AML-193 (cell line): ENCODE measurements at regions not wholly inside any gene's neighbourhood (a gene's known extent, or its start where the extent isn't known, plus 50 kb on each side); places are given as distances from the start of the nearest gene placed in this dataset.

Experiments used
- DNase-seq, 2 experiments: peaks; one replicate each; lab custom pipeline; 2025; lab: John Stamatoyannopoulos, UW

DNA sequence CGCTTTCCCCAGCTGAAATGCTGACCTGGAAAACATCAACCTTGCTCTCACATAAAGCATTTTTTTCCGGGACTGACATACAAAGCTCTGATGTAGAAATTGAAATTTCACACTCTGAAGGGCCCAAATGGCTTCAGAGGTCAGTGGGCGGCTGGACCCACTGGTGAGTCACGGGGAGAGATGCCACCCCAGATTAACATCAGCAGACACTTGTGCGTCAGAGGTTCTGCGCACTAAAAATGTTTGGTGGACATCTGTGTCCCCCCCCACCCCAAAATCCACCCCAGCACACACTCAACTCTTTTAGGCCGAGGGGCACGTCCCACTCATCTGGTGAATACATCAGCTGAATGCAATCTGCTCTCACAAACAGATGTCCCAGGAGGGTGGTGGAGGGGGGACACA lies 208.9 kb downstream of the ASB1 start:
- no peak for DNase-seq

DNA sequence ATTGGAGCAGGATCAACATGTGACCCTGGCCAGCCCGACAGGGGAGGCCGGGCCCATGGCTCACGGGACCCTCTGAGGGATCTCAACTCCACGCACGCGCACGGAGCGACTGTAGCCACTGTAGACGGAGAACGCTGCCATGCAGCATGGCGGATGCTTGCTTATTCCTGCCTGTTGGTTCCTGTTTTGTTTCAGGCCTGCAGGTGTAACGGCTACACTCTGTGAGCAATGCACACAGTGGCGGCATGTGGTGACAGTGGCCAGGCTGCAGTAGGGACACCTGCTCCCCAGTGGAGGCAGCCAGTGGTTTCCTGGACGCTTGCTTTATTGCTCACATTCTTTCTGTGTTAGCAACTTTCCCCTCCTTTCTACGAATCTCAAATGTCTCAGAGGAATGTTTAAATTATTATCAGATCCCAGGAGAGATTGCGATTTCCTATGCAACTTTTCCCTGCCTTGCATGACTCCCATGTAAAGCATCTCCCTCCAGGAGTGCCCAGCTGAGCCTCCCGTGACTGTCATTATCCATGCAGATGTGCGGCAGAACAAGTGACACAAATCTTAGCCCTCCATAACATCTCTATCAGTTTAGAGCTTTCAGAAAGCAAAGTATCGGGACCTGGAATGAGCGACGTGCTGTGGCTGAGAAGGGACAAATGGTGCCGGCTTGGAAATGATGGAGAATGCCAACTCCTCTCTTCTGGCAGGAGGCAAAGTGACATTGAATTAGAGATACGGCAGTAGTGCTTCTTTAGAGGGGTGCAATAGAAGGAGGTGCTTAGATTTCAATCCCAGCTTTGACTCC lies 209.7 kb downstream of the ASB1 start:
- no peak for DNase-seq

DNA sequence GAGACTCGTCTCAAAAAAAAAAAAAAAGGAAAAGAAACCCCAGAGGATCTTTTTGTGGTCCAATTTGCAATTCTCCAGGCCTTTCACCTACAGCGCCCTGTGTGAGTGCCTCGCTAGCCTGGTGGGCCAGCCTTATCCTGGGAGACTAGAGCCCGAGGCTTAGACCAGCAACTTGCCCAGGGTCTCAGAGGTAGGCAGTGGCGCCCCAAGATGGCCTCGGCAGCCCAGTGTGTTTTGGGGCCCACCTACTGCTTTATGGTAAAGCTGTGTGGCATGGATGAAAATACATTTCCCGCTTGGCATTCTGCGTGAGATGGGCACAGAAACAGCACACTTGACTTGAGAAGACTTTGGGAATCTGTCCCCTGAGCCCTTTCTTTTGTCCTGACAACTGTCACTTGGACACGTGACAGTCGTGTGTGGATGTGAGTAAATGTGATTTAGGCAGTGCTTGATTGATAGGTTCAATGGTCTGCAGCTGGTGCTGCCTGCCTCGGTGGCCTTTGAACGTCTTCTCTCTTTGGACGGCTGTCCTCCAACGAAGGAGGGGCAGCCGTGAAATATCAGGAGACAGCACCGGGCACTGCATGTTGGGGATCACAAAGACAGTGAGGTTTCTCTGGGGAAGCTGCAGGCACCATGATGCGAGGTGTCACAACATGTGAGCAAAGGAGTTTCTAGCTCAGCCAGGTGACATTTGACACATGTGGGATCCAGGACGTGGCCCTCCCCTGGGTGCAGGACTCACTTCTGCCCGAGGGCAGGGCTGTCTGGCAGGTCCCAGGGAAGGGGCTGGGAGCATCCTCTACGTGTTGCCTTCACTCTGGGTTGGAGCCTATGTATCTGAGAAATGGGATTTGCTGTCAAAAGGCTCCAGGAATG lies 209.5 kb upstream of the TWIST2 start:
- no peak for DNase-seq

GRCh38 chr2:238638982-238639628 lies 208.8 kb upstream of the TWIST2 start:
- no peak for DNase-seq

- no peak for DNase-seq
Measured at GRCh38 chr2:238640486-238640885, 207.4 kb upstream of the TWIST2 start.

DNA sequence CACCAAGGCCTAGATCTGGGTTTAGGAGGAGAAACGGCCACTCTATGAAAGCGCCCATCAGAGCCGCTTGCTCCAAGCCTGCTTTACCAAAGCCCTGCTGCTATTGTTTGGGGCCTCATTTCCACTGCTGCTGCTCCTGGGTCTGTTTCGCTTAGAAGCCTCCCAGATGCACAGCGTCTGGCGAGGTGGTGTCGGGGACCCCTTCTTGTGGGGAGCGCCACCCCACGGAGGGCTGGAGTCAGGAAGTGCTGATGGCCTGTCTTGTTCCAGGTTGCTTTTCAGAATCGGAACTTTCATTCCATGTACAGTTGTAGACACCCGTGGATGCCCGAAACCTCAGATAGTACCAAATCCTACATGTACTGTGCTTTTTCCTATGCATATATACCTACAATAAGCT lies 204.9 kb upstream of the TWIST2 start:
- no peak for DNase-seq

GRCh38 chr2:238643400-238643907 lies 204.4 kb upstream of the TWIST2 start:
- DNase-seq = no peak

GRCh38 chr2:238644095-238645081 lies 203.5 kb upstream of the TWIST2 start:
- no peak for DNase-seq

DNA sequence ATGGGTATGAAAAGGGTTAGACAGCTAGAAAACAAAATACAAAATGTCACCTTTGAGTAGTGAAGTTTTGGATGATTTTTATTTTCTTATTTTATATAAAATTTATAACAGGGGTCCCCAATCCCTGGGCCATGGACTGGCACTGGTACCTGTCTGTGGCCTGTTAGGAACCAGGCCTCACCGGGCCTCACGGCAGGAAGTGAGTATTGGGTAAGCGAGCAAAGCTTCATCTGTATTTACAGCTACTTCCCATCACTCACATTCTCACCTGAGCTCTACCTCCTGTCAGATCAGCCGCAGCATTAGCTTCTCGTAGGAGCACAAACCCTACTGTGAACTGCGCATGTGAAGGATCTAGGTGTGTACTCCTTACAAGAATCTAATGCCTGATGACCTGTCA lies 202.8 kb upstream of the TWIST2 start:
- DNase-seq = no peak

GRCh38 chr2:238645716-238646115 lies 202.2 kb upstream of the TWIST2 start:
- DNase-seq = no peak

DNA sequence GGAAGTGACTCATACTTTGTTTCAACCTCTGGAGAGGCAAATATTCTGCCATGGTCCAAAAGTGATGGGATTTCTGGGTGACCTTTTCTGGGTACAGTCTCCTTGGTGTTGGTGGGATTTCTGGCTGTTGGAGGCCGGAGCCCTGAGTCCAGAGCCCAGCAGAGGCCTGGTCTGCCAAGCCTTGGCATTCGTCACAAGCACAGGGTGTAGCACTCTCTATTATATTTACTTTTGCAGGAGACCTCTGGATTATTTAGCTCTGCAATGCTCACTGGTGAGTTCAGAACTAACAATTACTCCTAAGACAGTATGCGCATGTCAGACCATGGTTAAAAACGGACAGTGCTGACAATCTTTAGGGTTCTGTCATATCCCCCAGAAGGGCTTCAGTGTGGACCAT lies 201.6 kb upstream of the TWIST2 start:
- no peak for DNase-seq

GRCh38 chr2:238646803-238647202 lies 201.1 kb upstream of the TWIST2 start:
- no peak for DNase-seq

- no peak for DNase-seq
Measured at GRCh38 chr2:238649123-238649522, 198.8 kb upstream of the TWIST2 start.

GRCh38 chr2:238649936-238650518 lies 197.9 kb upstream of the TWIST2 start:
- DNase-seq = no peak

DNA sequence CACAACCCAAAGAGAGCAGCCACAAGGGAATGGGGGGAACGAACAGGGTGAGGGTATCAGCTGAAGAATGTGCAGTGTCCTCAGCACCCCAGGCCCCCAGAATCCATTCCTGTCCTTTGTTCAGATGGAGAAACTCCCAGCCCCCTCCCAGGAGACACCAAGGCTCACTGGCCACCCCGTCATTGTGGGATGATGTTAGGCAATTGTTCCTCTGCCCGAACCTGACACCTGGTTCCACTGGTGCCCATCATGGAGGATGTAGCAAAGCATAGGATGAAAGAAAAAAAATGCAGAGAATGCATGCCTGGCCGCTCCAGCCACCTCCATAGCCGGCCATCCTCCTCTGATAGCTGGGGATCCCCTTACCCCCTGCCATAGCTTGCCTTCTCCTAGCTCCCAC lies 197.3 kb upstream of the TWIST2 start:
- DNase-seq = no peak

- DNase-seq = no peak
Measured at GRCh38 chr2:238651306-238652052, 196.4 kb upstream of the TWIST2 start.

DNA sequence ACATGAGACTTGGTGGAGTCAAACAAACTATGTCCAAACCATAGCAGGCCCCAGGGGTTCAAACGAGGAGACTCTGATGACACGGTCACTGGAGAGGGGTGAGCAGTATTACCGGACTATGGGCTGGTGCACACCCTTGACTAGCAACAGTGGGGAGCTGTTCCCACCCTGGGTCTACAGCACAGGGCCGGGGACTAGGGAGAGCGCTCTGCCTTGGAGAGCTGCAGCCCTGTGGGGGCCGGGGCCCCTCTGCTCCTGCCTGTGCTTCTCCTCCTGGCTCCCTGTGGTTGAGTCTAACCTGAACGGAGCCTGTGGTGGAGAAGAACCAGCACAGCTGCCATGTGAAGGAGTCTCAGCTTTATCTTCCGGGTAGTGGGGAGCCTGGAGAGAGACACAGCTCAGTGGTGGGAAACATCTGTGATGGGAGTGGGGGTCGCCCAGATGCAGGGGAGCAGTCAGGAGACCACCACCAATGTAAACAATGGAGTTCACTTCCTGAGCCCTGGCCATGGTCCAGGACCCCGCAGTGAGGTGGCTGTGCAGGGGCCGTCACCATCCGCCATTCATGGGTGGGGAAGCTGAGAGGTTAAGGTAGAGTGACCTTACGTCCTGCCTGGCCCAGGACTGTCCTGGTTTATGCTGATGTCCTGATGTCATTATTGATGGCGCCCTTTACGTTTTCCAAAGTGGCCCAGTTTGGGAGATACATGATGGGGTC lies 195.7 kb upstream of the TWIST2 start:
- DNase-seq = no peak

GRCh38 chr2:238652771-238653157 lies 195.1 kb upstream of the TWIST2 start:
- DNase-seq = no peak

DNA sequence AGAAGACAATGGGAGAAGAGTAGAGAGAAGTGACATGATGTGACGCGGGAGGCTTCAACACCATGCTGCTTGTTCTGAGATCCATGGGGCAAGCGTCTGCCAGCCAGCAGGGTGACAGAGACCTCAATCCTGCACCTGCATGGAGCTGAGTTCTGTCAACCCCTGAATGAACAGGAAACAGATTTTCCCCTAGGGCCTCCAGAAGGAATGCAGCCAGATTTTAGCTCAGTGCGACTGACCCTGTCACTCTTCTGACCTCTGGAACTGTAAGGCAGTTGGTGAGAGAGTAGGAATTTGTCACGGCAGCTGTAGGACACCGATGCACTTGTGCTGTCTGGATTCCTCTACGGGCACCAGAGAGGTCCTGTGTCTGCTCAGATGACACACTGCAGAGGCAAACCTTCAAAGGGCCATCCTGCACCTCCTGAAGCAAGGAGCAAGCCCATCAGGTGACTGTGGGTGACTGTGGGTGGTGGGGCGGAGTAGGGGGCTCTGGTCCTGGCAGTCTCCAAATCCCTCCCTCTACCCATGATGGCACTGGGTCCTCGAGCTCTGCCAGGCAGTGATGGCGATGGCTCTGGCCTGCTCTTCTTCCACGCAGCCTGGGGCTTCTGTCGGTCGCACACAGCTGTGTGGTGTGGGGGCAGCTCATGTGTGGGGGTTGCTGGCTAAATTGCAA lies 194.3 kb upstream of the TWIST2 start:
- DNase-seq = no peak
